ENCODE measurements at regions not wholly inside any gene's neighbourhood (a gene's known extent, or its start where the extent isn't known, plus 50 kb on each side); places are given as distances from the start of the nearest gene placed in this dataset.
A peak's percentile ranks its signal among the peaks of the same experiment; 100 is the strongest.
"Not testable (repeated sequence)": the region's sequence is repeated elsewhere in the genome, so short reads cannot be mapped to it uniquely, and the experiment has no call there.

- no peak for DNase-seq
Observed at GRCh38 chr6:12348530-12349511, 58.7 kb downstream of the EDN1 start.

DNA sequence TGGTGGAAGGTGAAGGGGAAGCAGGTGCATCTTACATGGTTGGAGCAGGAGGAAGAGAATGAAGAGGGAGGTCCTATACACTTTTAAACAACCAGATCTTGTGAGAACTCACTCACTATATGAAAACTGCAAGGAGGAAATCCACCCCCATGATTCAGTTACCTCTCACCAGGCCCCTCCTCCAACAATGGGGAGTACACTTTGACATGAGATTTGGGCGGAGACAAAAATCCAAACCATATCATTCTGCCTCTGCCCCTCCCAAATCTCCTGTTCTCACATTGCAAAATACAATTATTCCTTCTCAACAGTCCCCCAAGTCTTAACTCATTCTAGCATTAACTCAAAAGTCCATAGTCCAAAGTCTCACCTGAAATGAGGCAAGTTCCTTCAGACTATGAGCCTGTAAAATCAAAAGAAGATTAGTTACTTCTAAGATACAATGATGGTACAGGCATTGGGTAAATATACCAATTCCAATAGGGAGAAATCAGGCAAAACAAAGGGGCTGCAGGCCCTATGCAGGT, 60.5 kb downstream of the EDN1 start:
- DNase-seq = no peak

DNA sequence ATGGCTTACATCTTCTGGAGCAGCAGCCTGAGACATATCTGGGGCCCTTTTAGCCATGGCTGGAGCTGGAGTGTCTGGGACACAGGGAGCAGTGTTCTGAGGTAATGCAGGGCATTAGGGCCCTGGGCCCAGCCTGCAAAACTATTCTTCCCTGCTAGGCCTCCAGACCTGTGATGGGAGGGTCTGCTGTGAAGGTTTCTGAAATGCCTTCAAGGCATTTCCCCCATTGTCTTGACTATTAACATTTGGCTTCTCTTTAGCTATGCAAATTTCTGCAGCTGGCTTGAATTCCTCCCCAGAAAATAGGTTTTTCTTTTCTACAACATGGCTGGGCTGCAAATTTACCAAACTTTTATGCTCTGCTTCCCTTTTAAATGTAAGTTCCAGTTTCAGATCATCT, 61.5 kb downstream of the EDN1 start:
- DNase-seq = no peak

GRCh38 chr6:12353731-12354130, 63.6 kb downstream of the EDN1 start:
- no peak for DNase-seq

GRCh38 chr6:12354499-12354898, 64.3 kb downstream of the EDN1 start:
- no peak for DNase-seq

- no peak for DNase-seq
Observed at GRCh38 chr6:12355354-12355753, 65.2 kb downstream of the EDN1 start.

DNA sequence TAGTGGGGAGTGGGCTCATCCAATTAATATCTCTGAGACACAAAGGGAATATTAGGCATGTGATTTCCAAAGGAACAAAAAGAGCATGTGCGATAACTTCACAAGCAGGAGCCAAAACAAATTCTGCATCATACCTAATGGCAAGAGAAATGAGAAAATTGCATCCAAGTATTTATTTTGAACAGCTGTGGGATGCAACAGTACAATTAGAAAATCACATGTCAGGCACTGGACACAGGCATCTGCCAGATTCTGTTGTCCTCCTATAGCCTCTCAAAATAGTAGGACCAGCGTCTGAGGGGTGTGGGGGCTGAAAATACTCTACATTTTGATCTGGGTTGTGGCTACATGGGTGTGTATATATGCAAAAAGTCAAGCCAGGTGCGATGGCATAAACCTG, 66.3 kb downstream of the EDN1 start:
- DNase-seq = no peak

DNA sequence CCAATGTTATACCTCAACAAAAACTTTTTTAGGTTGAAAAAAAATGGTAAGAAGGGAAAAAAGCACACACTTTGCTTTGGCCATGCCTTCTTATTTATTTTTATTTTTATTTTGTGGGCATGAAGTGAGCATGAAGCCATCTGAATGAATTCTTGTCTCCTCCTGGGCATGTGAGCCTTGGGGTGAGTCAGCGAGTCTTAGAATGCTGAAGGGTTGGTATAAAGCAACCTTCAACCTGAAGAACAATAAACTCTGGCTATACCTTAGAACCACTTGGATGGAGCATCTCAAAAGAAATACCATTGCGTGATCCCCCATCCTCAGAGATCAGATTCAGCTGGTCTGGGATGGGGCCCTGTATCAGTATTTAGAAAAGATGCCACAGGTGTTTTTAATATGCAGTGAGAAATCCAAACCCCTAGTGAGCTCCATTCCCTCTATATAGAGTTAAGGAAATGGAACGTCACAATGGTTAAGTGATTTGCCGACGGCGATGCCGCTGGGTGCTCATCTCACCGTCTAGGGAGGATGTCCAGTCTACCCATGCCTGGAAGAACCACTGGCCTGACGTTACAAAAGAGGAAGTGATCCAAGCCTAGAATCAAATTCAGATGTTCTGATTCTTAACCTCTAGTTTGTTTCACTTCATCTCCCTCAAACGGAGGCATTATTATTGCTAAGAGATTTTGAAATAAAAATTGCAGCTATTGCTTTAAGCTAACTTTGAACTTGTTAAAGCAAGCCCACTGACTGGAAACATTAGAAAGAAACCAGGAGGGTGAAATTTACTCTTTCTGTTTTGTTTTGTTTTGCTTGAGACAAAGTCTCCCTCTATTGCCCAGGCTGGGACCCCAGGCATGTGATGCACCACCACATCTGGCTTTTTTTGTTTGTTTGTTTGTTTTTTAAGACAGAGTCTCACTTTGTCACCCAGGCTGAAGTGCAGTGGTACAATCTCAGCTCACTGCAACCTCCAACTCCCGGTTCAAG, 67.1 kb downstream of the EDN1 start:
- DNase-seq = no peak

DNA sequence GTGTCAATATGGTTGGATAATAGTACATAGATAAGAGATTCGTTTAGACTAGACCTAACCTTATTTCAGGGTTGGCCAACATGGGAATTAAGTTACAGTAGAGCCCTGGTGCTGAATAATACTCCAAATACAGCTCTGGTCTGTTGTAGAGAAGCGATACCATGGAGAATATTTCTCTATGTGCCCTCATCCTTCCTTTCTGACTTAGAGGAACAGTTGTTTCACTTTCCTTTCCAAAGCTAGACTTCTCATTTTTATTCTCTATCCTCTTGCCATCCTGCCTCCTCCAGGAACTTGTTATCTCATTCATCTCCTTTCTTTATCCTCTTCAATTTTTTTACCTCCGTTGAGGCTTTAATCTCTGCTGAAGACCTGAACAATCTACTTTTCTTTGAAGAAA, 68.9 kb downstream of the EDN1 start:
- DNase-seq = no peak

- DNase-seq = no peak
Observed at GRCh38 chr6:12361042-12361765, 71.0 kb downstream of the EDN1 start.

DNA sequence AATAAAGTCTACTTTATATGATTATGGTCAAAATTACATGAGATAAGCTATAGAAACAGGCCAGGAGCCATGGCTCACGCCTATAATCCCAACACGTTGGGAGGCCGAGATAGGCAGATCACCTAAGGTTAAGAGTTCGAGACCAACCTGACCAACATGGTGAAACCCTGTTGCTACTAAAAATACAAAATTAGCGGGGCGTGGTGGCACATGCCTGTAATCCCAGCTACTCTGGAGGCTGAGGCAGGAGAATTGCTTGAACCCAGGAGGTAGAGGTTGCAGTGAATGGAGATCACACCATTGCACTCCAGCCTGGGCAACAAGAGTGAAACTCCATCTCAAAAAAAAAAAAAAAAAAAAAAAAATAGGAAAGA, 73.1 kb downstream of the EDN1 start:
- DNase-seq = not testable (repeated sequence)

GRCh38 chr6:12363651-12364381, 73.7 kb downstream of the EDN1 start:
- DNase-seq = peak; percentile 67

DNA sequence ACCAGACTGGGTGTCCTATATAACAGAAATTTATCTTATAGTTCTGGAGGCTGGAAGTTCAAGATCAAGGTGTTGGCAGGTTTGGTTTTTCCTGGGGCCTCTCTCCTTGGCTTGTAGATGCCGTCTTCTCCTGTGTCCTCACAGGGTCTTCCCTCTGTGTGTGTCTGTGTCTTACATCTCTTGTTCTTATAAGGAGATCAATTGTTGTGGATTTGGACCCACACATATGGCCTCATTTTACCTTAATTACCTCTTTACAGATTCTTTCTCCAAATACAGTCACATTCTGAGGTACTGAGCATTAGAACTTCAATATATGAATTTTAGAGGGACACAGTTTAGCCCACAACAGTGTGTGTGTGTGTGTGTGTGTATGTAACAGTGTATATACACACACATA, 74.5 kb downstream of the EDN1 start:
- DNase-seq = no peak

DNA sequence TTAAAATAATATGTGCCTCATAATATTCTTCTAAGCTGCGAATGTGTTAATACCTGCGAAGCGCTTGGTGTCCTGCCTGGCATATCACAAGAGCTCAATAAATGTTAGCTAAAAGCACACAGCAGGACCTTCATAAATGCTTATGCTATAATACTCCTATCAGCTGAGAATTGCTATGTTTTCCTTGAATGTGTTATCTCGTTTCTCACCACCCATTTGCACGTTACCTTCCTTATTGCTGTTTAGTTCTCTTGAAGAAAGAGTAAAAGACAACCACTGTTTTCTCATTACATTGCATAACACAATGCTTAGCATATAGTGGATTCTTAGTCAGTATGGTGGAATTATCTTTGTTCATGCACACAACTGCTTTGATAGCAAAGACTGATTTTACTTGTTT, 76.6 kb downstream of the EDN1 start:
- no peak for DNase-seq

GRCh38 chr6:12367412-12367811, 77.3 kb downstream of the EDN1 start:
- DNase-seq = no peak

DNA sequence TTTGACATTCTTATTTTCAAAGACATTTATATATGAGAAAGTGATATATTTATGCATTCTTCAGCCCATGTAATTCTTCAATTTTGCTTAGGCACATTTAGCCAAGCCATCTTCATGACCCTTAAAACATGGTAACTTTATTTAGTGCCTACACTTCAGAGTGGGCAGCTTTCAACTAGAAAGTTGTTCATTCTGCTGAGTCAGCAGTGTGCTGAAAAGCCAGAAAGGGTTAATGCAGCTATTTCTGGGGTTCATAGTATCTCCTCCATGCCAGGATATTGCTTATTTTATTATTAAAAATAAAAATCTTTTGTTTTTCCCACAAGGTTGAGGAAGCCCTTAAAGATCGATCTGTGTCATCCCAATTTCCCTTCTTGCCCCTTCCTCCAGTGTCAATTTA, 79.2 kb downstream of the EDN1 start:
- DNase-seq = no peak

DNA sequence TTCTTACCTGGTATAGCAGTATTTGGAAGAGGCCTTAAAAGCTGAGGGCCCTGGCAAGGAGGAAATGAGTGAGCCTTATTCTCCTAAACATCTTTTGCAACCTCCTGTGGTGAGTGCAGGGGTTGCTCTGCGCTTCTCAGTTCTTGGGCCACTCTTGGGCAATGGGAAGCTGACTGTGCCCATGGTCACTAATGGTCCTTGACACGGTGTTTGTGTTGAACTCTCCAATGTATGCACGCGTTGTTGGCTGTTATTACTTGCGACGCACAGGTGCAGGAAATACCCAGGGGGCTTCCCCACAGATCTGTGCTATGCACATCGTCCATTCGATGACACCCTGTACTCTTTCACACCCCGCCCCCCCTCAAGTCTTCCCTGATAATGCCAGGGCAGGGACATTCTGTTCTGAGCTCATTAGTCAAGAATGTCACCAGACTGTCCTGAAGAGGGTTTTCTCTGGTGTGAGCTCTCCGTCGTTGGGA, 79.7 kb downstream of the EDN1 start:
- peak; percentile 35 for DNase-seq

DNA sequence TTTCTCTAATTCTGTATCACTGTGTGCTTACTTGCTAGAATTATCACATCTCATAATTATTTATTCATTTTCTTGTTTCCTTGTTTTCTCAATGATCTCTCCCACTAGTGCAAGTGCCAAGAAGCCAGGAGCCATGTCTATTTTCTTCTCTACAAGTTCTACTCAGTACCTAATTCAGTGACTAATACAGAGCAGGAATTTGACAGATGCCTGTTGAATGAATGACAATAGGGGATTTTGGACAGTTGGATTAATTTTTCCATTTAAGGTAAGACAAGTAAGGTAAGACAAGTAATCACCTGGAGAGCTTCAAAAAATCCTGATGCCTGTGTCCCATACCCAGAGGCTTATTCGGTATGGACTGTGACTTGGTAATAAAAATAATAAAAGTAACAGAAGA, 81.0 kb downstream of the EDN1 start:
- DNase-seq = no peak

DNA sequence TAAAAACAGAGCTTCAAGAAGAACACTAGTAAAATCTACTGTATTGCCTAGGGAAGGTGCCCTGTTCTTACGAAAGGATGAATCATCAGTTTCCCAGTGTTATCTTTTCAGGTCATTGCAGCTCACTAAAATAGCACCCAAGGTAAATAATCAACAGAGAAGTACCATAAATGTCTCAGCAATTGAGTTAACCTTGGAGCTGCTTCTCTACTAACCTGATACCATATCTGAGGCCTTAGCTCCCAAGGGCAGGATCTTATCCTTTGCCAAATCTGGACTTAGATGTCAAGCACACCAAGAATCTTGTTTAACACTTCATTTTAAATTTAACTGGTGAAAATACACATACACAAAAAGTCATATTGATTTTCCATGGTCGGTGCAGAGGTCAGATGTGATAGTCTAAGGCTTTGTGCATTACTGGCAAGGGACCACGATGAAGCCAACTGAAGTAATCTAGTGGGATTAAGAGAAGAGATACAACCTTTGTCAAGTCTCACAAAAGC, 81.5 kb downstream of the EDN1 start:
- no peak for DNase-seq

DNA sequence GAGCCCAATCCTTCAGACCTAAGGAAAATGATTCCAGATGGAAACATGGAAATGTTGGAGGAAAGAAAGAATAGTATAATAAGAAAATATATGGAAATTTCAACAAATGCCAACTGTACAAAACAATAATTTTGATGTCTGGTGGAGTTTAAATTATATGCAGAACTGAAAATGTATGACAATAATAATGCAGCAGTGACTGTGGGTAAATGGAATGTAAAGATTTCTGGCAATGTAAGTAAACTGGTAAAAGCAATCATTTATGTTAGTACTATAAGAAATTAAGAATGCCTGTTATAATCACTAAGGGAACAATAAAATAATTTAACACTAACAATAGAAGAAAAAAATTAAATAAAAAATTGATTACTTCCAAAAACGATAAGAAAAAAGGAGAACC, 89.0 kb downstream of the EDN1 start:
- no peak for DNase-seq

DNA sequence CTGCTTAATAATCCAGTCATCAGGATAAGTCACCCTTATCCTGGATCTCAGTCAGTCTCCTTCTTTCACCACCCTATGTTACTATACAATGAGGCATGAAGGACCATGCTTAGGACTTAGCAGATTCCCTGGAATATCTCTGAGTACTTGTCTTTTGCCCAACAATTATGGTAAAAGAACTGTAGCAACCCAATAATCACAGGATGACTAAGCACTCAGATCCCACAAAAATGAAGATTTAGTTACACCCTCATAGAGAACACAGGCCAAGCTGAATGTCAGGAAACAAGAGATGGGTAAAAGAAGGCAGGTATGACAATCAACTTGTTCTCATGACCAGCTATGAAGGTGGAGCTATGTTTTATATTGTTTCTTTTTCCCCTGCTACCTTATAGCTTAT, 91.4 kb downstream of the EDN1 start:
- no peak for DNase-seq

DNA sequence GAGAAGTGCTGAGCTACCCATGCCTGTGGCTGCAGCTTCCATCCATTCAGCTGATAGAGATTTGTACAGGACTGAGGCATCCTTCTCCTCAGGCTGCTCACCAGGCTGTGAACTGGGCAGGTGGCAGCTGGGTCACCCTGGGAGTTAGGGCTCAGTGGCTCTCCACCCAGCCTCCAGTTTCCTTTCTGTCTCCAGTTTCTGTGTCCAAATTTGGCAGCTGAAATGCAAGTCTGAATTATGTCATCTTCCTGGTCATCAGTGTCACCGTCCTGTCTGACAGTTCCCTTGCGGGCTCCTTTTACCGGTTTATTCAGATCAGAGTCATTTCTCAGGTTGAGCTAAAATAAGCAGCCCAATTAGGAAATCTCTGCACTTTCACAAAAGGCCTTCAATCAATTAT, 93.3 kb downstream of the EDN1 start:
- DNase-seq = no peak

Measured in hematopoietic multipotent progenitor cell treated with erythropoietin and hydrocortisone succinate and interleukin-3 and kit ligand, for 4 days (in vitro differentiated cells).